ENCODE measurements at regions not wholly inside any gene's neighbourhood (a gene's known extent, or its start where the extent isn't known, plus 50 kb on each side); places are given as distances from the start of the nearest gene placed in this dataset.
"Not testable (repeated sequence)": the region's sequence is repeated elsewhere in the genome, so short reads cannot be mapped to it uniquely, and the experiment has no call there.

GRCh38 chr2:200119236-200119635 is 163.9 kb downstream of the MAIP1 start:
- ATAC-seq (no peak), DNase-seq (no peak)
- Histone ChIP-seq H3K9me3 (no peaks in the 10 kb centered on the region), H3K4me1 (ENCODE audit: low read depth) (no peaks in the 10 kb centered on the region), H3K4me3 (no peak overlapping the region), H3K36me3 (ENCODE audit: low read depth) (no peaks in the 10 kb centered on the region)
- intact Hi-C loops (cut with DNase I, micrococcal nuclease) = no loop called here
- TF ChIP-seq CTCF (IDR thresholded peaks at IDR 0.05) = no peak

GRCh38 chr2:200121931-200122330 is 166.5 kb downstream of the MAIP1 start:
- Histone ChIP-seq H3K4me1 (ENCODE audit: low read depth) (peaks cover 25% of the 10 kb centered on the region), H3K9me3 (no peaks in the 10 kb centered on the region), H3K4me3 (no peak overlapping the region), H3K36me3 (ENCODE audit: low read depth) (no peaks in the 10 kb centered on the region)
- TF ChIP-seq CTCF (IDR thresholded peaks at IDR 0.05) = no peak
- intact Hi-C loops (cut with DNase I, micrococcal nuclease) = loop anchor here in 1 of 2 donors (10.0 kb wide), 1 partner anchor 137 kb away; no protein-coding TSS in a partner anchor
- no peak for ATAC-seq
- no peak for DNase-seq

- no peaks in the 10 kb centered on the region for H3K36me3 ChIP-seq (ENCODE audit: low read depth)
- ATAC-seq = no peak
- TF ChIP-seq CTCF (IDR thresholded peaks at IDR 0.05) = no peak
- H3K9me3 ChIP-seq = no peaks in the 10 kb centered on the region
- H3K4me1 ChIP-seq (ENCODE audit: low read depth) = peaks cover 30% of the 10 kb centered on the region
- H3K4me3 ChIP-seq = no peak overlapping the region
- no peak for DNase-seq
- intact Hi-C loops (cut with DNase I, micrococcal nuclease) = loop anchor here in 1 of 2 donors (10.0 kb wide), 1 partner anchor 138 kb away; no protein-coding TSS in a partner anchor
These were observed 167.3 kb downstream of the MAIP1 start for GRCh38 chr2:200122683-200123082.

- H3K36me3 ChIP-seq (ENCODE audit: low read depth); H3K4me3 ChIP-seq; H3K9me3 ChIP-seq: not testable (repeated sequence)
- H3K4me1 ChIP-seq (ENCODE audit: low read depth) = peaks cover 30% of the 10 kb centered on the region
- intact Hi-C loops (cut with DNase I, micrococcal nuclease) = loop anchor here in 1 of 2 donors (10.0 kb wide), 1 partner anchor 140 kb away; no protein-coding TSS in a partner anchor
- DNase-seq = peak; percentile 46 to 87 (median 66)
- ATAC-seq = peak; percentile 70
These were observed 169.4 kb downstream of the MAIP1 start for GRCh38 chr2:200124665-200125368.

- H3K4me1 ChIP-seq (ENCODE audit: low read depth) = peaks cover 30% of the 10 kb centered on the region
- no peak for TF ChIP-seq CTCF (IDR thresholded peaks at IDR 0.05)
- ATAC-seq = peak; percentile 51
- no peak overlapping the region for H3K4me3 ChIP-seq
- no peaks in the 10 kb centered on the region for H3K9me3 ChIP-seq
- peak in 2 of 3 donors; percentile 35 to 42 for DNase-seq
- intact Hi-C loops (cut with DNase I, micrococcal nuclease) = loop anchor here in 1 of 2 donors (10.0 kb wide), 1 partner anchor 141 kb away; no protein-coding TSS in a partner anchor
- no peaks in the 10 kb centered on the region for H3K36me3 ChIP-seq (ENCODE audit: low read depth)
These were observed 170.3 kb downstream of the MAIP1 start for GRCh38 chr2:200125444-200126284.

GRCh38 chr2:200126285-200126670 is 170.9 kb downstream of the MAIP1 start:
- ATAC-seq = peak; percentile 63
- DNase-seq = peak in 1 of 3 donors; percentile 50
- not testable (repeated sequence) for H3K36me3 ChIP-seq (ENCODE audit: low read depth); H3K9me3 ChIP-seq; H3K4me3 ChIP-seq
- intact Hi-C loops (cut with DNase I, micrococcal nuclease) = loop anchor here in 1 of 2 donors (10.0 kb wide), 1 partner anchor 141 kb away; no protein-coding TSS in a partner anchor
- H3K4me1 ChIP-seq (ENCODE audit: low read depth) = peaks cover 30% of the 10 kb centered on the region

- not testable (repeated sequence) for DNase-seq; H3K4me3 ChIP-seq; H3K9me3 ChIP-seq; H3K36me3 ChIP-seq (ENCODE audit: low read depth); ATAC-seq
- intact Hi-C loops (cut with DNase I, micrococcal nuclease) = loop anchor here in 1 of 2 donors (10.0 kb wide), 1 partner anchor 142 kb away; no protein-coding TSS in a partner anchor
- H3K4me1 ChIP-seq (ENCODE audit: low read depth) = peaks cover 32% of the 10 kb centered on the region
These were observed 171.3 kb downstream of the MAIP1 start for GRCh38 chr2:200126680-200127079.
